GM21786 (cell line): ENCODE measurements at regions not wholly inside any gene's neighbourhood (a gene's known extent, or its start where the extent isn't known, plus 50 kb on each side); places are given as distances from the start of the nearest gene placed in this dataset.

Experiments
- ATAC-seq: cut with Tn5 transposase; IDR thresholded peaks from one replicate; pipeline ENCODE4 v1.9.1; 2021; ENCODE audit not compliant: unreplicated experiment

DNA sequence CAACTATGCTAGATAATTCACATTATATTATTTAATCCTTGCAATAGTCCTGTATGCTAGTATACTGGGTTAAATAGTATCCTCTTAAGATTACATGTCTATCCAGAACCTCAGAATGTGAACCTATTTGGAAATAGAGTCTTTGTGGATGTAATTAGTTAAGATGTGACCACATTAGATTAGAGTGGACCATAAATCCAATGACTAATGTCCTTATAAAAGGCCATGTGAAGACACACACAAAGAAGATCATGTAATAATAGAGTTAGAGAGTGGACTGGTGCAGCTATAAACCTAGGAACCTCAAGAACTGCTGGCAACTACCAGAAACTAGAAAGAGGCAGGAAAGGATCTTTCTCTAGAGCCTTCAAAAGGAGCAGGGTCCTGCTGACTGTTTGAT lies 263.6 kb upstream of the PTGER4 start:
- no peak for ATAC-seq

DNA sequence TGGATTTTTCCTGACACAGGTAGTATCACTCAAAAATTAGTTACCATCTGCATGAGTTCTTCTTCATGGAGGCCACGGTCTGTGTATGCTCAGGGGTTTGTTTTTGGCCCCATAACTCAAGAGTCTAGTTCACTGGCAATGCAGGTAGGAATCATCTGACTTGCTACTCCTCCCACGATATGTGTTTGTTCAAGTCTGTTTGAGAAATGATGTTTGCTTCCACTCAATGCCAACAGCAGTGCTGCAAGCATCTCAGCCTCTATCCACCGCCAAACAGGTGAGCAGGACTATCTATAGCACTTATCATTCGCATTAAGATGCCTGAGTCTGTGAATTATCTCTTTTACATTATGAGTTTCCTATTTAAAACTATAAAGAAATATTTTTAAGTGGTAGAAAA lies 264.8 kb upstream of the PTGER4 start:
- no peak for ATAC-seq

DNA sequence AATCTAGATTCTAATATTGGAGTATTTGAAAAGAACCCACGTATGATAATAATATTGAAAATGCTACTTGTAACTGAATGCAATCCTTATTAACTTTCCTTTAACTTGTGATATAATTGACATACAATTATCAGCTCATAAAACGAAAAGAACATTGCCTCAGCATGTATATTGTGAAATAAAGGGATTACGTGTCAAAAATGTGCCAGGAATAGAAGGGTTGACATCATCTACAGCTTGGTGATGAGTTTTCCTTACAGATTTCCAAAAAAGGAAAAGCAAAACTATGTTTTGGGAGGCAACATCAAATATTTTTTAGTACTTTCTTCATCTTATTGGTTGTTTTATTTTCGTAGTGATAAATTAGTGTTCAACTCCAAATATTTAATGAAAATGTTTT lies 266.0 kb upstream of the PTGER4 start:
- no peak for ATAC-seq

DNA sequence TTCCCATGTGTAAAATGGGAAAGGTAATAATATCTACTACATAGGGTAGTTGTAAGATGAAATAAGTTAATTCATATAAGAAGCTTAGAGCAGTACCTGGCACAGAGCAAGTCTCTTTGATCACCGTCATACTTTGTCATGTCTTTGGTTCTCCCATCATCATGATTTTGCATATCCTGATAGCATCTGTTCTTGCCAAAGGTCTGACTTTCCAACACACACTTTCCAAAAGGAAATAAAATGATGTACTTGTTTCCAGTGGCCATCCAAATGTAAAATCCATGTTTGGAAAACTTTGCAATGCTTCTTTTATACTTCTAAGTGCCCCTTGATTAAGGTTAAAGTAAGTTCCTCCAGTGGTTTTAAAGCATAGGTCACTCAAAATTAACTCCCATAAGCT lies 266.9 kb upstream of the PTGER4 start:
- no peak for ATAC-seq

DNA sequence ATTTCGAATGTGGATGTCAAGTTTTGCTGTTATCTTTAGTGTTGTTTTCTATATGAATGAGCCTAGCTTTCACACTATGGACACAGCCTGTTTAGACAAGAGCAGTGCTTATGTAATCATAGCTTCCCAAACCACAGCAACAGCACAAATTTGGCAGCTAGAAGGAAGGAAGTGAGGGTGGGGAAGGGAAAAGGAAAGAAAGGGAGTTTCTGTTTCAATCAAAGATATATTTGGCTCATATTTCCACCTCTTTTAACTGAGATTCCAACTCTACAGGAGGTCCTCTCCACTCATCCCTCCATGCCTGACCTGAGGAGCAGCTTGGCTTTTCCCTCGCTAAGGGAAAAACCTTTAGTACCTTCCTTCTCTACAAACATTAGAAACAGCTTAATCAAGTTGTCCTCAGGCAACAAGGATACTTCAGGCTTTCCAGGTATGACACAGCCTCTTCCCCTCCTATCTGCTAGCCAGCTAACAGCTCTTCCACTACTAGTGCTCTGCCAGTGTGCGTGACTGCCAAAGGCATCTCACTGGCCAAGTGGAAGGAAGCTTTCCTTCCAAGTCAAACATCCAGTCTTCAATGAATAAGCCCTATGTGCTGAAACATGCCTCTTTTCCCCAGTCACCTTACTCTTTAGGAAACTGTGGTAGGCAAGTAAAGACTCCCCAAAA lies 268.6 kb upstream of the PTGER4 start:
- ATAC-seq: no peak

DNA sequence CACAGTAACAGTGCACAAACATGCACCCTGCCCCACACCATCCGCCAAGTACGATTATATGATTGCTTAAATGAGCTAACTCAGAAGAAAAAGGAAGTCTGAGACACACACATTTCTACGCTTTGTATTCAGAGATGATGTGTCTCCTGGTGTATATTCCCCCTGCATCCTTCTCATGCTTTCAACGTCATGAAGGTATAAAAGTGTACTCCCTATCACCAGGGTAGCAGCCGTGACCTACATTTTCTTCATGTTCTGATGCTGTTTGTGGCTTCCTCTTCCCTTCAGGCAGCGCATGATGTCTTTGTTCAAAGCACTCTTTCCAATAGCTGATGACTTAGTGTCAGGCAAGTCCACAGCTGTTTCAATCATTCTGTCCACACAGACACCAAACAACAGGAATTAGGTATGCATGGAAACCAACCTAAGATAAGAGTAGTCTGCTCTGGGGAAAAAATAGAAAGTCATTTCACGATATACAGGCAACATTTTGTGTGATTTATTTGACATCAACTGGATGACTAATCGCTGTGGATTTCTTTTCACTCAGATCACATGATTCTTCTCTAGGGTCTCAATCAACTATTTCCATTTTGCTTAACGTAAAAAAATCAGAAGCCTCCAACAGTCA lies 269.4 kb upstream of the PTGER4 start:
- no peak for ATAC-seq

DNA sequence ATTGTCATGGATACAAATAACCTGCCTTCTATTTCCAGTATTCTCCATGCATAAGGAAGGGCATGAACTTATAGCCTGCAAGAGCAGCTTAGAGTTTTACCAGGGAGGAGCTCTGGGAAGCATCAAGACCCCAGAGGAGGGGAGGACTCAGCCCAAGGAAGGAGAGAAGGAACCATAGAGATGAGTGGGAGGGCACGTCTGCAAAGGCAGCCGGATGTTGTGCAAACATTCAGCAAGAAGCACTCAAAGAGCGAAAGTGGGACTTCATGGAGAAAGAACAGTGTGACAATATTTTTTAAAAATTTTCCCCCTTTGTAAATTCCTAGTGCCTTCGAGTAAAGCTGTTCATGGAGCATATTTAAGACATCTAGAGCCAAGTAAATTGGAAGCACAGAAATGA lies 270.1 kb upstream of the PTGER4 start:
- ATAC-seq: no peak

DNA sequence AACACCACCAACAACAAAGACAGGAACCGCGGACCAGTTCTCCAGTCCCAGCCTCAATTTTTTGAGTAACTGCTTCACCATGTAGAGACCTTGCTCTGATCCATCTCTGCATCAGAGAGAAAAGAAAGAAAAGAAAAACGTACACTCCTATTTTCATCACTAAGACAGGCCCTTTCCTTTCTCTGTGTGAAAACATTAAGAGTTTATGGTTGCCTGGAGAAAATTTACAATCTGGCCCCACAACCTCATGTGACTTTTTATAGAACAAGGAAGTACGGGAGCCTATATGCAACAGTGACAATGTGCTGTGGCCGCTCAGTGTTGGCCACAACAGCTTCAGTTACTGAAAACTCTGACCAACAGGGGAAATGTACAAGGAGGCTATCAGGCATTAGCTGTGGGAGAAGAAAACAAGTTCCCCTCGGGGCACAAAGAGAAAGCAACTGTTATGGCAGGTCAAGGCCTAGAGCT lies 272.9 kb upstream of the PTGER4 start:
- ATAC-seq: no peak

DNA sequence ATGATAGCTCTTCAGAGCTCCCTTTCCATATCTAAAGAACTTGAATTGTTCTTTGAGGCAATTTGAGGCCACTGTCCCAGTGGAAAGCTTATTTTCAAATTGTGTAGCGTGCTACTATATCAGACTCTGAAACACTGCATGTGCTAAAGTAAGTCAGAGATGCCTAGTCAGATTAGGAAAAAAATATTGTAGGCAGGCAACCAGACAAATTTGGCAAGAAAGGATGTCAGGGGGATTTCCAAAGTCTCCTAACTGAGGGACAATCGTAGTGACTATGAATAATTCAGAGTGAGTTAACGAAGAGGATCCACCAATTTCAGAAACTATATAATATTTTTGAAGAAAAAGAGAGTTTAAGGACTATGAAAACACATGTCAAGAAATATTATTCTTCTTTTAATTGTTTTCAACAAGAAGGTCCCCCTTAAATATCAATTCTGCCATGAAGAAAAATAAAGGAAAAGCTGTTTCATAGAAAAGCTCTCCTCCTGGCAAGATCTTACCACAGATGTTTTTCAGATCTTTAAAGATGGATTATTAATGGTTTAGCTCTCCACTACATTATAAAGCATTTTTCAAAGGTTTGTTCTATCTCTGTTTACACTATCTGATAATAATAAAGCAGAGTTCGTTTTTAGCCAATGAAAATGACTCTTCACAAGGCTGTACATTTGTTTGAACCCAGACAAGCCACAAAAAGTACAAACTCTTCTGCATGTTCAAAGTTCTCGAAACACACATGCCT lies 273.5 kb upstream of the PTGER4 start:
- no peak for ATAC-seq

DNA sequence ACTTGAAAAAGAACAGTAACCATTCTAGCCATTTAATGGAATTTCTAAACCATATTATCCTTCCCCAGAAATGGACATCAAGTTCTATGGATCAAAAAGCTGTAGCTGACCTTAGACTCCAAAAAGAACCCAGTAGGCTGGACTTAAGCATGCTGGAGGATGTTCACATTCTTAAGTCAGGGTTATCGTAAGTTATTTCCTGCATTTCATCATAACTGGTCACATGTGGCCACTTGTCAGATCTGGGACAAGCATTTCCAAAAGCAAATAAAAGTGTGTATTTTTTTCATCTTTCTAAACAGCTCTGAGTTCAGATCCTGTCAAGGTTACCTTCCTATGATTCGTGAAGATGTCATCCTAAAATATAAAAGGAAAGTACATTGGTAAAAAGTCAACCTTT lies 274.5 kb upstream of the PTGER4 start:
- no peak for ATAC-seq

DNA sequence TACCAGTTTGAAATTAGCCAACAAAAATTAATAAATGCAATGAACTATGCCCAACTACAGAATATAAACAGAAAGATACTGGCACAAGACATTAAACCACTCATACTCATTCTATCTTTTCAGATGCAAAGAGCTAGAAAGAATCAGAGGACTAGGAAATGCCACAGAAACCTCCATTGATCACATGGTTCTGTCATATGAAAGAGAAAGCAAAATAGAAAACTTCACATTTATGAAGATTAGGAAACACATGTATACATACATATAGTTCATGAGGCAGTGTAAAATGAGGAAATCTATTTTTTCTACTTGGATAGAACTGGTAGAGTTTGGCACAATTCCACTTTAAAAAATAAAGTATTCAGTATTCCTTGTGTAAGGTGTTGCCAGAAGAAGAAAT lies 275.1 kb upstream of the PTGER4 start:
- ATAC-seq: peak; percentile 67

DNA sequence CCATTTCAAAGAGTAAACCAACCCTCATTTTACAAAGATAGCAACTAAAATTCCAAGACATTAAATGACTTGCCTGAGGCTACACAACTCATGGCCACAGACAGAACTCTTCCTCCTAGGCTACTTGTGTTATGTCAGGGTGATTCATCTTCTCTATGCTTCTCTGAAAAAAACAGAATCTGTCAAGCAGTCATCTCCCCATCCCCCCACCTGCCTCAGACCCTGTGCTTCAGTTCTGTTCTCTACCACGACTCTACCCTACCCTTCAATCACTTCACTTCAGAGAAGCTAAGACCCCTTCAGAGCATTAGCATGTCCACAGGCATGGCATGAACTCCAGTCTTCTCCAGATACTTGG lies 277.7 kb upstream of the PTGER4 start:
- ATAC-seq: no peak

DNA sequence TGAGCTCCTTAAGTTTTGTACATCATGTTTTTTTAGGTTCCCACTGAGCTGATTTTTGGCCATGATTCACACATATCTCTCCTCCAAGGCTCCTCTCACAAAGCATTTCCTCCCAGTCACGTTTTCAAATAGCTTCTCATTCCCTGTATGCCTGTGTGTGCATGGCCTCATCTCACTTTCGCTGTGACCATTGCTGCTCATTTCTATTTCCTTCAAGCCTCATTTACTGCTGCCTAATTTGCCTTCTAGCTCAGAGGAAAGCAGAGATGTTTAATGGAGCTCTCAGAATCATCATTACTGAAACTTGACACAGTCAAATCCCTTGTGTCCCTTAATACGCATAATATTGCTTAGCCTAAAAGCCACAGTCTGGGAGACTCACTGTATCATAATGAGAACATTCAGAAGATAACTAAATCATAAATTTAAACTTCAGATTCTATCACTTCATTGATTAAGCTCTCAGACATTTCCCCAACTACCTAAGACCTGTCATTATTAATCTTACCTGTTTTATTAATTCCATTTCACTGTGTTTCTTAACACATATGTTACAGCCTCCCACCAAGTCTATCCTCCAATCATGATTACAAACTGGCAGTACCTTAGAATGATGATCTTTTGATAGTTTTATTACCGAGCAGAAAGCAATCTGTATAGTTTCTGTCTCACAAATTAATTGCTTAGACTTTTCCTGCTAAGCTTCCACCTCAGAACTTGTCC lies 278.3 kb upstream of the PTGER4 start:
- ATAC-seq: peak; percentile 50

DNA sequence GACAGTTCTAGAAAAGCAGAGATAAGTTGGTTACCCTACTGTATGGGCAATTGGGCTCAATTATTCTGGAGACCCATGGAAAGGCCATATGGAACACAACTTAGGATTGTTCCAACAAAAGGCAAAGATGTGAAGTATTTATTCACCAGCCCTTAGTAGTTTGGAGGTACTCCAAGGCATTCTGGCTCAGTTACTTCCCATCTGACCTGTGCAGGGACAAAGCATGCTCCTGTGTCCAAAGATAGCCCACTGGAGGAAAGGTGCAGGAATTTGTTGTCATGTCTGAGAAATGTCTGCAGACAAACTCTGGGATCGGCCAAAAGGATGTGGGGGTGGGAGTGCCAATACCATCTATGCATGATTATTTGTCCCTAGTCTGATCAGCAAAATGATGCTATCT lies 279.5 kb upstream of the PTGER4 start:
- no peak for ATAC-seq

DNA sequence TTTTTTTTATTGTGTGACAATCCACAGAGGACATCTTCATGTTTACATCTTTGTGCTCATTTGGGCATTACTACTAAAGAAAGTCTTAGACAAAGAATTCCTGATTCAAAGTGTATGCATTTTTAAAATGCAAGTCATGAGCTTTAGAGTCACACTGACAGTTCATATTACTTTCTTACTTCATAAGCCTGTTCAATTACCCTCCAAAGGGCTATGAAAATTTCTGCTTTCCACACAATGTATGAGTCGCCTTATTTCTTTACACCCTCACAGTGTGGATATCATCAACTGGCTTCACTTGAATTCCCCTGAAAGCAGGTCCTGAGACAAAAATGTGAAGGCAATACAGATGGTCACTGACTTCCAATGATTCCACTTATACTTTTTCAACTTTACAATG lies 280.4 kb upstream of the PTGER4 start:
- no peak for ATAC-seq

DNA sequence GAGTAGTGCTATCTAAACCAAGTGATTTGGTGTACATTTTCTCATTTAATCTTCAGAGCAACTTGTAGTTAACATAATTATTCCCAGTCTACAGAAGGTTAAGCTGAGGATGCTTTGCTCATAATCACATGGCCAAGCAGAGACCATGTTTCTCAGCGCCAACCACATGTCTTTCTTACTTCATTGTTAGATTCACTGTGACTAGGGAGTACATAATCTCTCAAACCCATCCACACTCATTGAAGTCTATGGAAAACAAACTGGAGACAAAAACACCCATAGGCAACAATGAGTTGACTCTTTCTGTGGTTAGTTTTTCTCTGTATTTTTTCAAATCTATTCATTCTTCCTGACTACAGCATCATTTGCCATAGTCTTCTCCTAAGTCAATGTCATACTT lies 281.7 kb upstream of the PTGER4 start:
- no peak for ATAC-seq

DNA sequence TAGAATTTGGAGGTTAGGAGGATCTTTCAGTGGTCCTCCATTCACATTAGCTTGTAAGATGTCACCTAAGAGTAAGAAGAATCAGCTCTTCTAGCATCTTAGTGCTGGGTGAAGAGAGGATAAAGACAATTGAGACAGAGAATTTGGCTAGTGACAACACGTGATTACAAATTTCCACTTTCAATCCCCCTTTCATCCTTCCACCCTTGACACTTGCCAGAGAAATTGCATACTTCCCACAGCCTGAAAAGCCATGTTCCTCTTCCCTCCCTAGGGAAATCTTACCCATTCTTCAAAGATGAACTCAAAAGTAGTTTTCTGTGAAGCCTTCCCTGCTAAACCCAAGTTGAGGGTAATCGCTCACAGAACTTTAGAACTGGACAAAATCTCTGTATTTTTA lies 282.6 kb upstream of the PTGER4 start:
- ATAC-seq: no peak

DNA sequence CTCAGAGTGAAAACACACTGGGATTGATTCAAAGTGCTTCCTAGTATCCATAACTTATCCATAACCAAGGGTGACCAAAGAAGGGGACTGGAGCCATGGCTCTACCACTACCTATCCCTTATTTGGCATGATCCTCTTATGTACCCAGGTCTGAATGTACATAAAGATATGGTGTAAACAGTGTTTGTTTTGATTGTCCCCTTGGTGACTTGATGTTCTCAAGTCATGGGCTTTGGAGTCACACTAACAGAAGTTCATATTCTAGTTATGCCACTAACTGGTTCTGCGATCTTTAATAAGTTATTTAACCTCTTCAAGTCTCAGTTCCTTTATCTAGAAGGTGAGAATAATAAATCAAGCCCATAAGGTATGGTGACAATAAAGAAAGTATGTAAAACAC lies 283.4 kb upstream of the PTGER4 start:
- ATAC-seq: no peak

DNA sequence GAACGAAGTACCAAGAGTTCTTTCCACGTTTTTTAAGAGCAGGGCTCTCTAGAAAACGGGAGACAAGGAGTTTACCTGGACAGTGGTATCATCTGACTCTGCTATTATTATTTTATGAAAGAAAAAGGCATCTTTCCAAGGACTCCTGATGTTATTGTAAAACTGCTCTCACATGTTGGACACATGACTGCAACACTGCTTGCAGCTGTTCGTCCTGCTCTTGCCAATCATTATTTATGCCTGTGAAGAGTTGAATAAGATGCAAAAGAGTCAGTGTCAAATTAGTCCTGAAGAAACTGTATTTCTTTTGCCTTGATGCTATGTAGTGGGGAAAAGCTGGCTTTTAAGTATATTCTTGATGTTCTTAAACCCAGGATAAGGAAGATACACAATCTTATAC lies 284.5 kb upstream of the PTGER4 start:
- no peak for ATAC-seq

DNA sequence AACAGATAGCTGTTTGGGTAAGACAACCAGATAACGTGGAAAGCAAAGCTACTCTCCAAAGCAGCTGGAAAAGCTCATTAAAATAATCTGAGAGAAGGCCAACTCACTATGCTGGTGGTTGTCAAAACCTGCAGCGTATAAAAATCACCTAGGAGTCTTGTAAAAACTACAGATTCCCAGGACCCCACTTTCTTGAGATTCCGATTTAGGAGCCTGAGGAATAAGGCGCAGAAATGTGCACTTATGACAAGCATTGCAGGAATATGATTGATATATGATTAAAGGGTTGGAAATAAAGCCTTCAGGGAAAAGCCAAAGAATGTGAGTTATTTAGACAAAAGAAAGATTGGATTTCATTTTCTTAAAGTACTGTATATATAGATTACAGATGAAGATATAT lies 285.0 kb upstream of the PTGER4 start:
- ATAC-seq: no peak

DNA sequence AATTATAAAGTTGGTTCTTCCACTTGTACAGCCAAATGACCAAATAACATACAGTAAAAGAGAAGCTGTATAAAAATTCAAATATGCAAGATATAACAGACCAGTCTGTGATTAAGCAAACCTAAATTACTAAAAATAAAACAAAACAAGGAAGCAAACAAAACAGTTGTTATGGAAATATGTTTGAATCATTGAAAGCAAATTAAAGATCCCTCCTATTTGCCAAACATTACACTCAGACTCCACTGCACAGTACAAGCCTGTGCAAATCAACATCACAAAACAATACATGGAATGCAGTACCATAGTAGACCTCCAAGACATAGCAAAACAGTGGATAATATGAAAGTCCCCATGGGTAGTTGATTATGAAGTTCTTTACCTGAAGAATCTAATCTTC lies 288.1 kb upstream of the PTGER4 start:
- no peak for ATAC-seq
